ENCODE measurements at regions not wholly inside any gene's neighbourhood (a gene's known extent, or its start where the extent isn't known, plus 50 kb on each side); places are given as distances from the start of the nearest gene placed in this dataset.
A peak's percentile ranks its signal among the peaks of the same experiment; 100 is the strongest.
"Not testable (repeated sequence)": the region's sequence is repeated elsewhere in the genome, so short reads cannot be mapped to it uniquely, and the experiment has no call there.

DNA sequence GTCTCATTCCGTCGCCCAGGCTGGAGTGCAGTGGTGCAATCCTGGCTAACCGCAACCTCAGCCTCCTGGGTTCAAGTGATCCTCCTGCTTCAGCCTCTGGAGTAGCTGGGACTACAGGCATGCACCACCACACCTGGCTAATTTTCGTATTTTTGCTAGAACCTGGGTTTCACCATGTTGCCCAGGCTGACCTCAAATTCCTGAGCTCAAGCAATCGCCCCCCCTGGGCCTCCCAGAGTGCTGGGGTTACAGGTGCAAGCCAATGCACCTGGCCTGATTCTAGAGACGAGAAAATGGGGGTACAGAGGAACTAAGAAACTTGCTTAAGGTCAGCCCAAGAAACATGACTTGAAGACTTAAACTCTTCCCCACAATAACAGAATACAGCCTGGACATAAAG is 111.0 kb downstream of the PRR15 start:
- H3K27me3 ChIP-seq (ENCODE audit: insufficient read depth, insufficient read length); DNase-seq (ENCODE audit: low read depth, low spot score); H3K9me3 ChIP-seq (ENCODE audit: insufficient read depth, low read length); H3K36me3 ChIP-seq (ENCODE audit: insufficient read depth, insufficient read length, low read length); H3K4me1 ChIP-seq (ENCODE audit: insufficient read depth, insufficient read length); H3K4me3 ChIP-seq (ENCODE audit: insufficient read length, low read depth); H3K9ac ChIP-seq (ENCODE audit: insufficient read length, low read depth): not testable (repeated sequence)

DNA sequence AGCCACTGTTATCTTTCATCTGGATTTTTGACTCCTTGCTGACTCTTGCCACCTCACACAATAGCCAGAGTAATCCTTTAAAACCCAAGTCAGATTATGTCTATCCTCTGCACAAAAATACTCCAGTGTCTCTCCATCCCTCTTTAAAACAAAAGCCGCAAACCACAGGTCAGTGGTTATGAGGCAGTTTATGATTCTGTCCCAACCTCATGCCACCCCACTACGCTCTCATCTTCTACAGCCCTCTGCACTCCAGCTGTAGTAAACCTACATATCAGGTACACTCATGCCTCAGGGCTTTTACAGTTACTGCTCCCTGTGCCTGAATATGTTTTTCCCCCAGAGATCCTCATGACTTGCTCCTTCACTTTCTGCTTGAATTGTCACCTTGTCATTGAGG is 113.6 kb downstream of the PRR15 start:
- DNase-seq (ENCODE audit: low read depth, low spot score); H3K36me3 ChIP-seq (ENCODE audit: insufficient read depth, insufficient read length, low read length); H3K9ac ChIP-seq (ENCODE audit: insufficient read length, low read depth); H3K4me1 ChIP-seq (ENCODE audit: insufficient read depth, insufficient read length); H3K27me3 ChIP-seq (ENCODE audit: insufficient read depth, insufficient read length); H3K4me3 ChIP-seq (ENCODE audit: insufficient read length, low read depth); H3K9me3 ChIP-seq (ENCODE audit: insufficient read depth, low read length): not testable (repeated sequence)

DNA sequence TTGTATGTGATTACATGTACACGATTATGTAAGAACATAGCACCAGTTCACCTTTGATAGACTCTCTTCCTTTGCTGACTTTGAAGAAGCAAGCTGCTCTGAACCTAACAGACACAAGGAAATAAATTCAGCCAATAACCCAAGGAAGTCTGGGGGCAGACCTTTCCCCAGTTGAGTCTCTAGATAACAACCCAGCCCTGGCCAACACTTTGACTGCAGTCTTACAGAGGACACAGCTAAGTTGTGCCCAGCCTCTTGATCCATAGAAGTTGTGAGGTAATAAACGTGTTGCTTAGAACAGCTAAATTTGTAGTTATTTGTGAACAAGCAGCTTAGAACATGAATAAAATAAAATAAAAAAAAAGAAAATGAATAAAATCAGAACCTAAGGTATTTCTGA is 116.3 kb downstream of the PRR15 start:
- not testable (repeated sequence) for H3K9ac ChIP-seq (ENCODE audit: insufficient read length, low read depth); H3K4me3 ChIP-seq (ENCODE audit: insufficient read length, low read depth); H3K4me1 ChIP-seq (ENCODE audit: insufficient read depth, insufficient read length); H3K36me3 ChIP-seq (ENCODE audit: insufficient read depth, insufficient read length, low read length); DNase-seq (ENCODE audit: low read depth, low spot score); H3K9me3 ChIP-seq (ENCODE audit: insufficient read depth, low read length); H3K27me3 ChIP-seq (ENCODE audit: insufficient read depth, insufficient read length)

DNA sequence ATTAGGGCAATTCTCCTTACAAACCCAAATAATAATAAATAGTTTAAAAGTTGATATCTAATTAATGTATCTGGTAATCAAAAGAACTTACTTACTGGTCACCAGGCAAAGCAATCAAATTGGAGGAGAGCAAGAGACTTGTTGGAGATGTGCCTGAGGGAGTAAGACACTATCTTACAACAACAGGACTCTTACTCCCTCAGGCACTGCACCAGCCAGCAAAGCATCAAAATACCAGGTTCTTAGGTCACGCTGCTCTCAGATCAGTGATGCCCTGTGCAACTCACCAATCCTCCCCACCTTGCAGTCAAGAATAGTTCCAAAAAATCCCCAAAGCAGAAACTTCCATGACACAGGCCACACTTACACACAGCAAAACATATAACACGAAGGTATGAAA is 117.0 kb downstream of the PRR15 start:
- H3K4me3 ChIP-seq (ENCODE audit: insufficient read length, low read depth); H3K36me3 ChIP-seq (ENCODE audit: insufficient read depth, insufficient read length, low read length); DNase-seq (ENCODE audit: low read depth, low spot score); H3K4me1 ChIP-seq (ENCODE audit: insufficient read depth, insufficient read length); H3K9ac ChIP-seq (ENCODE audit: insufficient read length, low read depth); H3K9me3 ChIP-seq (ENCODE audit: insufficient read depth, low read length); H3K27me3 ChIP-seq (ENCODE audit: insufficient read depth, insufficient read length): not testable (repeated sequence)

DNA sequence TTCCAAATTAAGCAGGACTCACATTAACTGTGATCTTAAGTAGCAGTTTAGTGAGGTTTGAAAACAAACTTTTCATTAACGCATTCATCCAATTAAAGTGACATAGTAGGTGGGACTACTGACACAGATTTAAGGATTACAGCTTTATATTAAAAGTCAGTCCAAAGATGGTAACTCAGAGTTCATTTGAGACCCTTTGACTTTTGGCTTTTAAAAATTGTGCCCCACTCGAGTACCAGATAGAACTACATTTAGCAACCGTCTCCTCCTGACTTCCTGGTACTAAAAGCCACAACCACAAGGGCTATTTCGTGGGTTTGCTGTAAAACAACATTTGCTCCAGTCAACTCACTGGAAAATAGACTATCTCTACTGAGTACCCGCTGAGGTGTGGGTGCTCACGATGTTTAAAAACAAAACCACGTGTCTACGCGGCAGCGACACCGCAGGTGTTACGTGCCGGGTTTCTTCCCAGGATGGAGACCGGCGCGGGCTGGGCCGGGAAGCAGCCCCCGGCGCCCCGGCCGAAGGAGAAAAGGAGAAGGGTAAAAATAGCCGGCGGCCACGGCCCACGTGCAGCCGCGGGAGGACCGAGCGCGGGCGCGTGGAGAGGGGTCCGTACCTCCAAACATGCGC is 120.6 kb downstream of the PRR15 start:
- not testable (repeated sequence) for H3K4me1 ChIP-seq (ENCODE audit: insufficient read depth, insufficient read length); H3K27me3 ChIP-seq (ENCODE audit: insufficient read depth, insufficient read length); DNase-seq (ENCODE audit: low read depth, low spot score); H3K9me3 ChIP-seq (ENCODE audit: insufficient read depth, low read length); H3K36me3 ChIP-seq (ENCODE audit: insufficient read depth, insufficient read length, low read length)
- peak overlapping the region; percentile 93 for H3K9ac ChIP-seq (ENCODE audit: insufficient read length, low read depth)
- peak overlapping the region; percentile 76 for H3K4me3 ChIP-seq (ENCODE audit: insufficient read length, low read depth)

DNA sequence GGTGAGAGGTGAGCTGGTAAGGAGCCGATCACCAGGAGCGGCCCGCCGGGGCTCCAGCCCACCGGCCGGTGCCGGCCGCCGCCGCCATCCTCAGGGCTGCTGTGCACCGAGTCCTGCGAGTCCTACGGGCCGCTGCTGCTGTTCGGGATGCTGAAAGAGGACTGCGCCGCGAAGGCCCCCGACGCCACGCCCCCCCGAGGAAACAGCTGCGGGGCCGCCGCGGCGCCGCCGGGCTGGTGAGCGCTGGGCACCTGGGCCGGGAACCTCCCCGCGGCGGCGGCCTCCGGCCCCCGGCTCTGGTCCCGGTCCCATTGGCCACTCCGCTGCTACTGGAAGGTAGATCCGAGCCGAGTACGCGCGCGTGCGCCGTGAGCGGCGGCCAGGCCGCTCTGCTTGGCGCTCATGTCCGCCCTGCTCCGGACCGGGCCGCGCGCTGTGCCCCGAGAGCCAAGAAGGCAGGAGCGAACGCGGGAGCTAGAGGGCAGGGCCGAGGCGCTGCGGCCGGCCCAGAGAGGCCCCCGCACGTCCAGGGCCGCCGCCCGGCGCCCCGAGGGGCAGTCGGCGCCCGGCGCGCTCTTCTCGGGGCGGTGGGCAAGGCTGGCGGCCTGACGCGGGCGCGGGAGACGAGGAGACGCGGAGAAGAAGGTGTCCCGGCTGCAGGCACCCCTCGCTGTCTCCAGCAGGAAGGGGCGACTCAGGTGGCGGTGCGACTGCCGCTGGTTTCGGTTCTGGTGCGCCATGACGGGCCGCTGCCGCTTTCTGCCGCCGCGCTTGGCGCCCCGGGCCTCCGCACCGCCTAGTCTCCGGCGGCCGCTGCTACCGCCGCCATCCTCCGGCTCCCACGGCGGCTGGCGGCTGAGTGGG is 121.3 kb upstream of the WIPF3 start:
- Histone ChIP-seq H3K9me3 (ENCODE audit: insufficient read depth, low read length) (no peaks in the 10 kb centered on the region), H3K27me3 (ENCODE audit: insufficient read depth, insufficient read length) (peaks cover 3% of the 10 kb centered on the region), H3K4me1 (ENCODE audit: insufficient read depth, insufficient read length) (no peaks in the 10 kb centered on the region), H3K4me3 (ENCODE audit: insufficient read length, low read depth) (peak overlapping the region; percentile 76), H3K9ac (ENCODE audit: insufficient read length, low read depth) (peak overlapping the region; percentile 93), H3K36me3 (ENCODE audit: insufficient read depth, insufficient read length, low read length) (no peaks in the 10 kb centered on the region)
- DNase-seq (ENCODE audit: low read depth, low spot score), result peak; percentile 62
- TF ChIP-seq SUZ12 (IDR thresholded peaks at IDR 0.05; ENCODE audit: extremely low read depth, insufficient read depth, insufficient read length) (no peak), ZNF274 (IDR thresholded peaks at IDR 0.05; ENCODE audit: low read depth, low read length) (no peak)

DNA sequence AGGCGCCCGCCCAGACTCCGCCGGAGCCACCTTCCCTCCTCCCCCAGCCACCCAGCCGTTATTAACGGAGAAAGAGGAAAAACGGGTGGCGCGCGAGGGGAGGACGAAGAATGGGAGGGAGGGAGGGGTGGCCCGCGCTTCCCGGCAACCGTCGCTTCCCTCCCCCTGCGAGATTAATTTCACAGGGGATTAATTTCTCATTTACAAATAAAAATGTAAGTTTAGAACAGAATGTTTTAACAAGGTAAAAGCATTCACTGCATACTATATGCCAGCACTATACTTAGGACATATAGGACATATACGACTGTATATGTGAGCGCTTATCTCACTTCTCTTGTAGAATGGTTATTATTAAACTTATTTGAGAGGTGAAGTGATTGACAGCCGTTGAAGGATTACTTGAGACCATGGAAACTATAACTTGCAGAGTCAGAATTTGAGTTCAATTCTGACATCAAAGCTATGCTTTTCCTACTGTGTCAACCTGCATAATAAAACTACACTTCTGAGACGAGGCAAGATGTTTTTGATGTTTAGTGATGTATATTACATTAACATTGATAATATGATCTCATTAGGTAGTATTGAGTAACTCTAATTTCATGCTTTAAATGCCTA is 120.5 kb upstream of the WIPF3 start:
- H3K27me3 ChIP-seq (ENCODE audit: insufficient read depth, insufficient read length); H3K4me1 ChIP-seq (ENCODE audit: insufficient read depth, insufficient read length); H3K36me3 ChIP-seq (ENCODE audit: insufficient read depth, insufficient read length, low read length); H3K9me3 ChIP-seq (ENCODE audit: insufficient read depth, low read length); DNase-seq (ENCODE audit: low read depth, low spot score); H3K9ac ChIP-seq (ENCODE audit: insufficient read length, low read depth): not testable (repeated sequence)
- peak overlapping the region; percentile 76 for H3K4me3 ChIP-seq (ENCODE audit: insufficient read length, low read depth)

DNA sequence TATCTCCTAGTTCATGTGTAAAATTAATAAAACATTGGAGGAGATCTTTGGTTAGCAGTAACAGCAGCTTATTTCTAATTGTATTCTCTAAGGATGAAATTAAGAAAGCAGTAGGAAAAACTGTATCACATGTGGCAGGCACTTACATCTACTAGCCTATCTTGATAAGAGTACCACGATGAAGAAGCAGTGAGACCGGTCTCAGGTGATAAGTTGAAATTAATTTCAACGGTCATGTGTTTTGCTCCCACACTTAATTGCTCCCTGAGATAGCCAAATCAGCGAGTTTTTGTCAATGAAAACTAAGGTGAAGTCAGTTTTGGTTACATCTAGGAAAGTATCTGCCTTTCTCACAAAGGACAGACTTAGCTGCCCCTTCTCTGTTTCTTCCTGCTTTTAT is 115.8 kb upstream of the WIPF3 start:
- not testable (repeated sequence) for H3K9me3 ChIP-seq (ENCODE audit: insufficient read depth, low read length); H3K27me3 ChIP-seq (ENCODE audit: insufficient read depth, insufficient read length); DNase-seq (ENCODE audit: low read depth, low spot score); H3K4me1 ChIP-seq (ENCODE audit: insufficient read depth, insufficient read length); H3K36me3 ChIP-seq (ENCODE audit: insufficient read depth, insufficient read length, low read length); H3K9ac ChIP-seq (ENCODE audit: insufficient read length, low read depth); H3K4me3 ChIP-seq (ENCODE audit: insufficient read length, low read depth)

DNA sequence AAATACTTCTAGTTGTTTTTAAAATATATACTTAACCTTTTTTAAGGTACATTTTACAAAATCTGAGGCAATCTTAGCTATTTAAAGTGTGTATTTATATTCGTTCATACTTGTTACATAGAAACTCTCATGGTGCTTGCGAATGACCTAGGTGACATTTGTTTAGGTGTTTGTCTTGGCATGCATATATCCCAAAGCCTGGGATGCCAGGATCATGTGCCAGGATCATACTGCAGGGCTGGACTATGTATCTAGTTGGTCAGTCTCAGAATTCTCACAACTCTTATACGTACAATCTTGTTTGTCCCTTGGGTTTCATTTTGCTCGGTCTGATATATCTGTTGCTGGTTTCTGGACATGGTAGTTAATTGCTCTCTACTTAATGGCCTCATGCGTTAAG is 109.9 kb upstream of the WIPF3 start:
- DNase-seq (ENCODE audit: low read depth, low spot score); H3K36me3 ChIP-seq (ENCODE audit: insufficient read depth, insufficient read length, low read length); H3K27me3 ChIP-seq (ENCODE audit: insufficient read depth, insufficient read length); H3K4me3 ChIP-seq (ENCODE audit: insufficient read length, low read depth); H3K4me1 ChIP-seq (ENCODE audit: insufficient read depth, insufficient read length); H3K9ac ChIP-seq (ENCODE audit: insufficient read length, low read depth); H3K9me3 ChIP-seq (ENCODE audit: insufficient read depth, low read length): not testable (repeated sequence)

DNA sequence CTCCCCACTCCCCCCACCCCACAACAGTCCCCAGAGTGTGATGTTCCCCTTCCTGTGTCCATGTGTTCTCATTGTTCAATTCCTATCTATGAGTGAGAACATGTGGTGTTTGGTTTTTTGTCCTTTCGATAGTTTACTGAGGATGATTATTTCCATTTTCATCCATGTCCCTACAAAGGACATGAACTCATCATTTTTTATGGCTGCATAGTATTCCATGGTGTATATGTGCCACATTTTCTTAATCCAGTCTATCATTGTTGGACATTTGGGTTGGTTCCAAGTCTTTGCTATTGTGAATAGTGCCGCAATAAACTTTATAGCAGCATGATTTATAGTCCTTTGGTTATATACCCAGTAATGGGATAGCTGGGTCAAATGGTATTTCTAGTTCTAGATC is 106.6 kb upstream of the WIPF3 start:
- H3K9ac ChIP-seq (ENCODE audit: insufficient read length, low read depth); DNase-seq (ENCODE audit: low read depth, low spot score); H3K27me3 ChIP-seq (ENCODE audit: insufficient read depth, insufficient read length); H3K36me3 ChIP-seq (ENCODE audit: insufficient read depth, insufficient read length, low read length); H3K4me3 ChIP-seq (ENCODE audit: insufficient read length, low read depth); H3K4me1 ChIP-seq (ENCODE audit: insufficient read depth, insufficient read length); H3K9me3 ChIP-seq (ENCODE audit: insufficient read depth, low read length): not testable (repeated sequence)

DNA sequence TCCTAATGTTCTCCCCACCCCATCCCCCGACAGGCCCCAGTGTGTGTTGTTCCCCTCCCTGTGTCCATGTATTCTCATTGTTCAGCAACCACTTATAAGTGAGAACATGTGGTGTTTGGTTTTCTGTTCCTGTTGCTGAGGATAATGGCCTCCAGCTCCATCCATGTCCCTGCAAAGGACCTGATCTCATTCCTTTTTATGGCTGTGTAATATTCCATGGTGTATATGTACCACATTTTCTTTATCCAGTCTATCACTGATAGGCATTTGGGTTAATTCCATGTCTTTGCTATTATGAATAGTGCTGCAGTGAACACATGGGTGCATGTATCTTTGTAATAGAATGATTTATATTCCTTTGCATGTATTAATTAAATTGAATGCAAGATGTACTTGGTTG is 104.8 kb upstream of the WIPF3 start:
- H3K4me3 ChIP-seq (ENCODE audit: insufficient read length, low read depth); H3K36me3 ChIP-seq (ENCODE audit: insufficient read depth, insufficient read length, low read length); H3K27me3 ChIP-seq (ENCODE audit: insufficient read depth, insufficient read length); H3K9me3 ChIP-seq (ENCODE audit: insufficient read depth, low read length); H3K4me1 ChIP-seq (ENCODE audit: insufficient read depth, insufficient read length); H3K9ac ChIP-seq (ENCODE audit: insufficient read length, low read depth); DNase-seq (ENCODE audit: low read depth, low spot score): not testable (repeated sequence)
